T-helper 2 cell treated with Interferon-gamma antibody and Interleukin-4, amounts not matched to agents 5 μg/mL and 100 μg/mL, for 36 hours (primary cell): ENCODE measurements at regions not wholly inside any gene's neighbourhood (a gene's known extent, or its start where the extent isn't known, plus 50 kb on each side); places are given as distances from the start of the nearest gene placed in this dataset.

Experiments used
- DNase-seq: peaks from one replicate; pipeline ENCODE4 v3.0.0; 2021; ENCODE audit warnings: low spot score
- H3K27ac Mint-ChIP-seq: one replicate; pipeline ENCODE4 v1.8.0; 2021; ENCODE audit warnings: mild to moderate bottlenecking, mixed read lengths
- H3K27me3 Mint-ChIP-seq: one replicate; pipeline ENCODE4 v1.8.0; 2021; ENCODE audit warnings: low read depth, mixed read lengths
- H3K36me3 Mint-ChIP-seq: one replicate; pipeline ENCODE4 v1.8.0; 2021; ENCODE audit warnings: low read depth, mixed read lengths
- H3K4me1 Mint-ChIP-seq: one replicate; pipeline ENCODE4 v1.8.0; 2021; ENCODE audit warnings: low read depth, mixed read lengths
- H3K4me3 Mint-ChIP-seq: one replicate; pipeline ENCODE4 v1.8.0; 2022; ENCODE audit warnings: mild to moderate bottlenecking, moderate library complexity, mixed read lengths
- H3K9me3 Mint-ChIP-seq: one replicate; pipeline ENCODE4 v1.8.0; 2021; ENCODE audit warnings: mixed read lengths

DNA sequence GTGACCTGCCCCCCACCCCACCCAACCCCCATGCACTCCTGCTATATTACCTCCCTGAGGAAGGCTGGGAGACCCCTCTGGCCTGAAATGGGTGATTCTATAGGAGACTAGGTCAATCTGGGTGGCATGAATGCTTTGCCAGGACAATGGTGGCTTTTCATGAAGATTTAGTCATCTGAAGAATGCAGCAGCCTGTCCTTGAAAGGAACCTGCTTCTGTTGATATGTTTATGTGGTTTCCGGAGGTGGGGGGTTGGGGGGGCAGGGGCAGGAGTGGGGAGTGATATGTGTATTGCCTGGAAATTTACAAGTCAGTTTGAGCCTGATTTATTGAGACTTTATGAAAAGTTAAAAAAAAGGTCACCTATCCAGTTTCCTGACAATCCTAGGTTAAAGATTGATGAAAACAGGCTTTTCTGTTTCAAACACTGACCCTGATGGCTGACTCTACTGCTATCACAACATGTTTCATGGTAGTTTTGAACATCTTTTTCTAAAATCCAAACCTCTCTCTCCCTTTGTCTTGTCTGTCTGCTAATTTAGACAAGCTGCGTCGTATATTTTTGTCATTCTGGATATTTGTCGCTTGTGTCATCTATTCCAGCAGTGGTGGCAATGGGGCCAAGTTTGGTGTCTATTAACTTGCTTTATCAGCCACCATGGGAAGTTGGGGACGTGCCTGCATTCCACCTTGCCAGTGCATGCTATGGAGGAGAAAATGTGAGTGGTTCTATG is 153.7 kb upstream of the EGFLAM start:
- no peaks in the 10 kb centered on the region for H3K36me3 Mint-ChIP-seq
- no peaks in the 10 kb centered on the region for H3K9me3 Mint-ChIP-seq
- no peak overlapping the region for H3K27ac Mint-ChIP-seq
- no peaks in the 10 kb centered on the region for H3K27me3 Mint-ChIP-seq
- no peaks in the 10 kb centered on the region for H3K4me1 Mint-ChIP-seq
- H3K4me3 Mint-ChIP-seq: no peak overlapping the region
- no peak for DNase-seq

- Mint-ChIP-seq H3K27me3 (no peaks in the 10 kb centered on the region), H3K36me3 (no peaks in the 10 kb centered on the region), H3K4me1 (no peaks in the 10 kb centered on the region), H3K9me3 (no peaks in the 10 kb centered on the region), H3K27ac (no peak overlapping the region), H3K4me3 (no peak overlapping the region)
- DNase-seq: no peak
These were observed 156.5 kb upstream of the EGFLAM start for GRCh38 chr5:38101897-38102296.

DNA sequence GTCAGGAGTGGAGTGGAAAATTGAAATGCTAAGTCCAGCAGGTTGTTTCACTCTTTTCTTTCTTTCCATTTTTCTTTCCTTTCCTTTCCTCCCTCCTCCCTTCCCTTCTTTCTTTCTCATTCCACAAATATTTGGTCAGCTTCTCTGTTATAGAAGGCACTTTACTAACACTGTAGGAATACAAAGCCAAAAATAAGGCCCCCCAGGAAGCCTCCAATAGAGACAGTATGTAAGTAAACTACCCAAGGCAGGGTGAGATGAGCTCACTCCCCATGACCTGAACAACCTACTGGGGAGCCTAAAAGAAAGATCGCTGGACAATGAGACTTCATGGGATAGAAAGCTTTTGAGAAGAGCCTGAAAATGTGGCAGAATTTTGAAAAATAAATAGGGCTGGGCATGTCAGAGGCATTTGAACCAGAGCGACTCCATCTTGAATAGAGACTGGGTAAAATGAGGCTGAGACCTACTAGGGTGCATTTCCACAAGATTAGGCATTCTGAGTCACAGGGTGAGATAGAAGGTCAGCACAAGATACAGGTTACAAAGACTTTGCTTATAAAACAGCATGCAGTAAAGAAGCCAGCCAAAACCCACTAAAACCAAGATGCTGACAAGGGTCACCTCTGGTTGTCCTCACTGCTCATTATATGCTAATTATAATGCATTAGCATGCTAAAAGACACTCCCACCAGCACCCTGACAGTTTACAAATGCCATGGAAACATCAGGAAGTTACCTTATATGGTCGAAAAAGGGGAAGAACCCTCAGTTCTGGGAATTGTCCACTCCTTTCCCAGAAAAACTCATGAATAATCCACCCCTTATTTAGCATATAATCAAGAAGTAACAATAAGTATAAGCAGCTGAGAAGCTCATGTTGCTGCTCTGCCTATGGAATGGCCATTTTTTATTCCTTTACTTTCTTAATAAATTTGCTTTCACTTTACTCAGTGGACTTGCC is 158.9 kb upstream of the EGFLAM start:
- no peaks in the 10 kb centered on the region for H3K4me1 Mint-ChIP-seq
- H3K9me3 Mint-ChIP-seq: no peaks in the 10 kb centered on the region
- no peak overlapping the region for H3K27ac Mint-ChIP-seq
- no peak overlapping the region for H3K4me3 Mint-ChIP-seq
- no peak for DNase-seq
- H3K36me3 Mint-ChIP-seq: no peaks in the 10 kb centered on the region
- no peaks in the 10 kb centered on the region for H3K27me3 Mint-ChIP-seq

DNA sequence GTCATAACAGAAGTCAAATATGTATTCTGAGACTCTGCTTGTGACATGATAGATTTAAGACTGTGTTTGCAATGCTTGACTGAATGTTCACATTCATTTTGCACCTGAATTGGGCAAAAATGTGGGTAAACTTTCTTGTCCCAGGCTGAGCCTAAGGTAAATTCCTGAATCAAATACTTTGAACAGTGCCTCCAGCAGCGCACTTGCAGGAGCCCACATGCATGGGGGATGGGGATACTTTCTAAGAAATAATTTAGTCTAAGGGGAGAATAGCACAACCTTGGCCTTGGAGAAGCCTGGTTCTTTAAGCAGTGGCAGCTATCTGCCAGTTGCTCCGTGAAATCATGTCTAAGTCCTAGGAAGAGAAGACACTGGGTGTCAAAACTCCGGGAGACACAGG is 163.5 kb upstream of the EGFLAM start:
- no peak overlapping the region for H3K4me3 Mint-ChIP-seq
- H3K9me3 Mint-ChIP-seq: no peaks in the 10 kb centered on the region
- H3K27ac Mint-ChIP-seq: no peak overlapping the region
- no peaks in the 10 kb centered on the region for H3K27me3 Mint-ChIP-seq
- no peak for DNase-seq
- no peaks in the 10 kb centered on the region for H3K36me3 Mint-ChIP-seq
- no peaks in the 10 kb centered on the region for H3K4me1 Mint-ChIP-seq

DNA sequence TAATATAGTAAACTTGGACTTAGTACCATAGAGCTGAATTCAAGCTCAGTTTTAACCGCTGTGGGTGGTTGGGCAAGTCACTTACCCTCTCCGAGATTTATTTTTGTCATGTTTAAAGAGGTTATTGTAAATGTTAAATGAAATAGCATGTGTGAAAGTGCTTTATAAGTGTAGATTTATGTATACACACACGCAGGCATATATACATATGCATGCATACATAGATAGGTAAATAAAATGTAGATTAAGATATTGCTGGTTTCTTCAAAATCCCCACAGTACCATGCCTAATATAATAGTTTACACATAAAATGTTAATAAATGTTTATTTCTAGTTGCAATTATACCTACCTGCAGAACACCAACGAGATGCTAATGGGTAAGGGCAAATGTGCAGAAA is 164.5 kb upstream of the EGFLAM start:
- Mint-ChIP-seq H3K4me3 (no peak overlapping the region), H3K36me3 (no peaks in the 10 kb centered on the region), H3K27ac (no peak overlapping the region), H3K4me1 (no peaks in the 10 kb centered on the region), H3K27me3 (no peaks in the 10 kb centered on the region), H3K9me3 (no peaks in the 10 kb centered on the region)
- DNase-seq: no peak

GRCh38 chr5:38086777-38087176 is 171.6 kb upstream of the EGFLAM start:
- H3K4me1 Mint-ChIP-seq: no peaks in the 10 kb centered on the region
- no peak overlapping the region for H3K4me3 Mint-ChIP-seq
- no peaks in the 10 kb centered on the region for H3K36me3 Mint-ChIP-seq
- no peak for DNase-seq
- no peaks in the 10 kb centered on the region for H3K9me3 Mint-ChIP-seq
- no peak overlapping the region for H3K27ac Mint-ChIP-seq
- H3K27me3 Mint-ChIP-seq: no peaks in the 10 kb centered on the region

DNA sequence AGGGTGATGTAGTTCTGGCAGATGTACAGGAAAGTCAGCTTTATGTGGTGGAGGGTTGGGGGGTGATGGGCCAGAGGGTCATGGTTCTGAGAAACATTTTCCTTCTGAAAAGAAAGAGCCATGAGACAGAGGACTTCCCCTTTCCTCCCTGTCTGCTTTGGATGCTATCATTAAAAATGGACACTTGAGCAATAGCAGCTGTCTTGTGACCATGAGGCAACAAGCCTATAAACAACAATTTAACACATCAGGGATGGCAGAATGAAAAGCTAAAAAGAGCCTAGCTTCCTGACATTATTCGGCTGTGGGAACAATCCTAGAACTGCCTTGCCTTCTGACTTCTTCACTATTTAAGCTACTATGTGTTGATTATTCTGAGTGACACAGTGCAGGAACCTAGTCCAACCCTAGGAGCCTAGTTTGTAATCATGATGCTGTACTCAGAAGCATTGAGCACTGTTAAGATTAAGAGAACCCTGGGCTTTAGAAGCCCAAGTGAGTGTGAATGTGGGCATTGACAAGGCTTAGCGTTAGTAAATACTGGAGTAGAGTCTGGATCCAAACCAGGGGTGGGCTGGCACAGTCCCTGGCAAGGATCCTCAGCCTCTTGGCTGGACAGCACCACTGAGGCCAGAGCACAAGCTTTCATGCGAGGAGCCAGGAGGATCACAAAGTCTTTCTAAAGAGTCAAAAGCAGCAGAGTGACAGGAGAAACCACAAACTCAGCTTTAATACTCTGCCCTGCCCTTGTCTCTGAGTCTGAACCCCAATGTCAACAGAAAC is 178.5 kb upstream of the EGFLAM start:
- Mint-ChIP-seq H3K4me1 (no peaks in the 10 kb centered on the region), H3K36me3 (no peaks in the 10 kb centered on the region), H3K27ac (no peak overlapping the region), H3K4me3 (no peak overlapping the region), H3K9me3 (no peaks in the 10 kb centered on the region), H3K27me3 (no peaks in the 10 kb centered on the region)
- no peak for DNase-seq

DNA sequence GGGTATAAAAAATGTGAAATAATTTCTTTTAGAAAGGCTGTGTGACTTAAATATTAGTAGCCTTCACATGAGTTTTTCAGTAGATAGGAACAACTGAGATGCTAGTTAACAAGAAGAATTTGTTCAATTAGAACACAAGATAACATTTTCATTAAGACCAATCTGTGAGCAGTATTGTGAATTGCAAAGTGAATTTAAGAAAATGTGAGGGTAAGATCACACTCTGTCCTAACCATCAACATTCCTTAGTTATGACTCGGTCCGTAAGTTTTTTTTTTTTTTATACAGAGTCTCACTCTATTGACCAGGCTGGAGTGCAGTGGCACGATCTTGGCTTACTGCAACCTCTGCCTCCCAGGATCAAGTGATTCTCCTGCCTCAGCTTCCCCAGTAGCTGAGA is 180.2 kb upstream of the EGFLAM start:
- Mint-ChIP-seq H3K4me3 (no peak overlapping the region), H3K36me3 (no peaks in the 10 kb centered on the region), H3K27me3 (no peaks in the 10 kb centered on the region), H3K27ac (no peak overlapping the region), H3K4me1 (no peaks in the 10 kb centered on the region), H3K9me3 (no peaks in the 10 kb centered on the region)
- DNase-seq: no peak

GRCh38 chr5:38077652-38078051 is 180.7 kb upstream of the EGFLAM start:
- Mint-ChIP-seq H3K27ac (no peak overlapping the region), H3K4me1 (no peaks in the 10 kb centered on the region), H3K9me3 (no peaks in the 10 kb centered on the region), H3K36me3 (no peaks in the 10 kb centered on the region), H3K4me3 (no peak overlapping the region), H3K27me3 (no peaks in the 10 kb centered on the region)
- no peak for DNase-seq

DNA sequence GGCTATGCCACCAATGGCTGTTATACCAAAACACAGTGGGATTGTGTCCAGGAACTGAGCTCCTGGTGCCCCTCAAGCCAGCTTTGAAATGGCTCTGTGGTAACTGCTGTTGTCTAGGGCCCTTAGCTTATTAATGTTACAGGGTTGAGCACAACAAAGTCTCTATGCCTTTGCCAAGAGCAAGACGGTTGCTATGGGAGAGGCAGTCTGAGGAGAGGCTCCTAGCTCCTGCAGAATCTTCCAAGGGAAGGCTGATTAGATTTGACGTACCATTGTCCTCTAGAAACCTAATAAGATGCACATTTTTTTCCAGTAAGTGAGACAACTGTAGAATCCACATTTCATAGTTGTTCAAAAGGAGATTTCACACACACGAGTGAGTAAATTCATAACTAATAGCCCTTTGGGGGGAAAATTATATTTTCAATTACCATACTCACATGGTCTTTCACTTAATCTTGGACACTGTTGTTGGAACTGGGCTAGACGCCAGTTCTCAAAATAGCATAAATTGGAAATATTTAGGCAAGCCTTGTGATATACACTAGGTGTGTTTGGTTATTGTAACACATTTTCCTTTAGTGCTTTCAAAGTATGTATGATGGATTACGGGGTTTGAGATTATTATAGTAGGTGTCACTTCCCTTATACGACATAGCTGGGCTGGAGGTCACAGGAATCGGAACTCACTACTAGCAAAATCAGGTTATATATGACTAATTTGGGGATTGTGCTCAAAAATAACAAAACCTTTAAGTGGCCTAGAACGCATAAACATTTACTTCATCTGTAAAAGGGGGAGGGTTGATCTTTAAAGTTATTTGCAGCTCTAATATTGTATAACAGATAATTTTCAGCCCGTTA is 186.3 kb upstream of the EGFLAM start:
- Mint-ChIP-seq H3K4me1 (no peaks in the 10 kb centered on the region), H3K9me3 (no peaks in the 10 kb centered on the region), H3K4me3 (no peak overlapping the region), H3K27me3 (no peaks in the 10 kb centered on the region), H3K36me3 (no peaks in the 10 kb centered on the region), H3K27ac (no peak overlapping the region)
- DNase-seq: no peak

DNA sequence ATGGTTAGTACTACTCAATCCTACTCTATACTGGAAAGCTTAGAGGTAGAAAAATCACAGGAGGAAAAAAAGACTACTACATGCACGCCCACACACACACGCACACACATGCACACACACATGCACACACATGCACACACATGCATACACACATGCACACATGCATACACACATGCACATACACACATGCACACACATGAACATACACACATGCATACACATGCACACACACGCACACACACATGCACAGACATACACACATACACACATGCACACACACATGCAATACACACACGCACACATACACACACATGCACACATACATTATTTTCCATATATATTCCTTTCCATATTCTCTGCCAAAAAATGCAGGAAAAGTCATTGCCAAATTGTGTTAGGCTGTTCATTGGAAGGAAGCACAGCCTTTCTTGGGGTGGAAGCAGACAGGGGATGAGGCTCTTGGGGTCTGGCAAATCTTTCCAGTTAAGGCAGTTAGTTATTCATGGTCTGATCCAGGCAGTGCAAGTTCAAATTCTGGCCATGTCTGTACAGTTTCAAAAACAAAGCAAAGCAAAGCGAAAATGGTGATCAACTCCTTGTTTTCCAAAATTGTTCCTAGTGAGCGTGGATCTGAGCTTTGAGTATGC is 187.9 kb upstream of the EGFLAM start:
- no peak for DNase-seq
- H3K27me3 Mint-ChIP-seq: no peaks in the 10 kb centered on the region
- H3K27ac Mint-ChIP-seq: no peak overlapping the region
- no peaks in the 10 kb centered on the region for H3K4me1 Mint-ChIP-seq
- H3K9me3 Mint-ChIP-seq: no peaks in the 10 kb centered on the region
- no peak overlapping the region for H3K4me3 Mint-ChIP-seq
- no peaks in the 10 kb centered on the region for H3K36me3 Mint-ChIP-seq

- no peak overlapping the region for H3K27ac Mint-ChIP-seq
- H3K27me3 Mint-ChIP-seq: no peaks in the 10 kb centered on the region
- no peak for DNase-seq
These were observed 189.0 kb upstream of the EGFLAM start for GRCh38 chr5:38069360-38069759.

GRCh38 chr5:38060354-38060753 is 198.0 kb upstream of the EGFLAM start:
- H3K36me3 Mint-ChIP-seq: no peaks in the 10 kb centered on the region
- peaks cover 2% of the 10 kb centered on the region for H3K27me3 Mint-ChIP-seq
- H3K4me3 Mint-ChIP-seq: no peak overlapping the region
- H3K9me3 Mint-ChIP-seq: no peaks in the 10 kb centered on the region
- DNase-seq: no peak
- H3K27ac Mint-ChIP-seq: no peak overlapping the region
- H3K4me1 Mint-ChIP-seq: no peaks in the 10 kb centered on the region

More at GRCh38 chr5:38069360-38069759, 189.0 kb upstream of the EGFLAM start:
- no peaks in the 10 kb centered on the region for H3K36me3 Mint-ChIP-seq
- H3K4me3 Mint-ChIP-seq: no peak overlapping the region
- H3K9me3 Mint-ChIP-seq: no peaks in the 10 kb centered on the region
- H3K4me1 Mint-ChIP-seq: no peaks in the 10 kb centered on the region
